ENCODE measurements at regions not wholly inside any gene's neighbourhood (a gene's known extent, or its start where the extent isn't known, plus 50 kb on each side); places are given as distances from the start of the nearest gene placed in this dataset.

GRCh38 chr4:144340931-144341330 is 200.4 kb upstream of the GYPA start:
- Histone ChIP-seq H3K4me3 (no peak overlapping the region), H3K4me2 (no peak overlapping the region), H3K9me3 (no peaks in the 10 kb centered on the region), H3K27ac (no peak overlapping the region), H3K4me1 (no peaks in the 10 kb centered on the region)
- no peak for DNase-seq (ENCODE audit: low read depth in 1 of 2, low spot score in 1 of 2)
- ChIA-PET CTCF (no interaction called here), POLR2A (no interaction called here)
- TF ChIP-seq RAD21 (conservative IDR thresholded peaks at IDR 0.05 in 1 of 2, IDR thresholded peaks at IDR 0.05 in 1 of 2) (no peak), HOXA7 (CRISPR knock-in tag; IDR thresholded peaks at IDR 0.05) (no peak), CTCF (IDR thresholded peaks at IDR 0.05) (no peak), ZNF302 (CRISPR knock-in tag; IDR thresholded peaks at IDR 0.05) (no peak), EP300 (IDR thresholded peaks at IDR 0.05) (no peak), ZC3H11A (IDR thresholded peaks at IDR 0.05) (no peak), MAZ (IDR thresholded peaks at IDR 0.05; ENCODE audit: borderline replicate concordance, low read depth, low read length) (no peak), HOXB13 (CRISPR knock-in tag; IDR thresholded peaks at IDR 0.05; ENCODE audit: low read depth) (no peak), E2F6 (IDR thresholded peaks at IDR 0.05; ENCODE audit: borderline replicate concordance, low read depth) (no peak), KDM5A (IDR thresholded peaks at IDR 0.05) (no peak), JUNB (IDR thresholded peaks at IDR 0.05) (no peak), ZSCAN20 (CRISPR knock-in tag; IDR thresholded peaks at IDR 0.05) (no peak)
- TF ChIP-seq, protein P1, sequence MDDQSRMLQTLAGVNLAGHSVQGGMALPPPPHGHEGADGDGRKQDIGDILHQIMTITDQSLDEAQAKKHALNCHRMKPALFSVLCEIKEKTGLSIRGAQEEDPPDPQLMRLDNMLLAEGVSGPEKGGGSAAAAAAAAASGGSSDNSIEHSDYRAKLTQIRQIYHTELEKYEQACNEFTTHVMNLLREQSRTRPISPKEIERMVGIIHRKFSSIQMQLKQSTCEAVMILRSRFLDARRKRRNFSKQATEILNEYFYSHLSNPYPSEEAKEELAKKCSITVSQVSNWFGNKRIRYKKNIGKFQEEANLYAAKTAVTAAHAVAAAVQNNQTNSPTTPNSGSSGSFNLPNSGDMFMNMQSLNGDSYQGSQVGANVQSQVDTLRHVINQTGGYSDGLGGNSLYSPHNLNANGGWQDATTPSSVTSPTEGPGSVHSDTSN (IDR thresholded peaks at IDR 0.05): no peak
- FAIRE-seq: no peak
- ATAC-seq: no peak
- 83% methylated on average over 2 of the region's 2 CpGs for whole genome bisulfite sequencing (ENCODE audit: missing lambda C conversion rate)

GRCh38 chr4:144342949-144343760 is 202.6 kb upstream of the GYPA start:
- ChIA-PET CTCF (no interaction called here), POLR2A (no interaction called here)
- no peak for DNase-seq (ENCODE audit: low read depth in 1 of 2, low spot score in 1 of 2)
- Histone ChIP-seq H3K9me3 (no peaks in the 10 kb centered on the region), H3K4me3 (no peak overlapping the region), H3K4me2 (no peak overlapping the region), H3K27ac (no peak overlapping the region), H3K4me1 (no peaks in the 10 kb centered on the region)
- 48% methylated on average over 7 of the region's 7 CpGs for WGBS (ENCODE audit: missing lambda C conversion rate)
- FAIRE-seq: no peak
- ATAC-seq: no peak
- TF ChIP-seq BHLHE40 (IDR thresholded peaks at IDR 0.05; ENCODE audit: low read depth, low read length): no peak
- no peak for TF ChIP-seq ZC3H11A (IDR thresholded peaks at IDR 0.05)
- TF ChIP-seq FOXS1 (CRISPR knock-in tag; IDR thresholded peaks at IDR 0.05): no peak
- no peak for TF ChIP-seq CHD2 (IDR thresholded peaks at IDR 0.05; ENCODE audit: low read length, partially characterized antibody)
- no peak for TF ChIP-seq RARB (CRISPR knock-in tag; IDR thresholded peaks at IDR 0.05)
- no peak for TF ChIP-seq RFX5 (IDR thresholded peaks at IDR 0.05)
- TF ChIP-seq, protein P2, sequence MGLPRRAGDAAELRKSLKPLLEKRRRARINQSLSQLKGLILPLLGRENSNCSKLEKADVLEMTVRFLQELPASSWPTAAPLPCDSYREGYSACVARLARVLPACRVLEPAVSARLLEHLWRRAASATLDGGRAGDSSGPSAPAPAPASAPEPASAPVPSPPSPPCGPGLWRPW (IDR thresholded peaks at IDR 0.05): no peak
- TF ChIP-seq MAZ (IDR thresholded peaks at IDR 0.05; ENCODE audit: borderline replicate concordance, low read depth, low read length): no peak
- TF ChIP-seq JUNB (IDR thresholded peaks at IDR 0.05): no peak
- TF ChIP-seq USF2 (IDR thresholded peaks at IDR 0.05): no peak

Measured in A549 (cell line).